Left cardiac atrium (tissue), 4 donors: ENCODE measurements at regions not wholly inside any gene's neighbourhood (a gene's known extent, or its start where the extent isn't known, plus 50 kb on each side); places are given as distances from the start of the nearest gene placed in this dataset.
"Not testable (repeated sequence)": the region's sequence is repeated elsewhere in the genome, so short reads cannot be mapped to it uniquely, and the experiment has no call there.

Source experiments
- ATAC-seq, 2 donors: fragments of 200-7000 bp; cut with Tn5 transposase; one replicate each; pipeline ENCODE4 v1.9.1; 2020; ENCODE audit warnings: mild to moderate bottlenecking in 2 of 2, moderate library complexity in 2 of 2
- DNase-seq: peaks from one replicate; pipeline ENCODE4 v3.0.0-alpha.2; 2020
- intact Hi-C, 2 donors: fragments of 100-400 bp; cut with DNase I; formaldehyde crosslinking; loops; one replicate each; pipeline versions ENCODE4 v1.14.1 to v1.15.1; 2022 to 2023
- donor health status: DM: no; HTN: yes; CAD: no.
- donor health status: DM: no; HTN: yes; CAD: no; lungs with severe emphysema.
- donor health status: DM: yes; HTN: yes; CAD: no.
- donor health status: Dilated cardiomyopathy.

GRCh38 chr2:110394769-110395168, 77.8 kb downstream of the LIMS4 start:
- ATAC-seq: peak in 1 of 2 donors; percentile 55
- intact Hi-C loops, DNase-seq: not testable (repeated sequence)

DNA sequence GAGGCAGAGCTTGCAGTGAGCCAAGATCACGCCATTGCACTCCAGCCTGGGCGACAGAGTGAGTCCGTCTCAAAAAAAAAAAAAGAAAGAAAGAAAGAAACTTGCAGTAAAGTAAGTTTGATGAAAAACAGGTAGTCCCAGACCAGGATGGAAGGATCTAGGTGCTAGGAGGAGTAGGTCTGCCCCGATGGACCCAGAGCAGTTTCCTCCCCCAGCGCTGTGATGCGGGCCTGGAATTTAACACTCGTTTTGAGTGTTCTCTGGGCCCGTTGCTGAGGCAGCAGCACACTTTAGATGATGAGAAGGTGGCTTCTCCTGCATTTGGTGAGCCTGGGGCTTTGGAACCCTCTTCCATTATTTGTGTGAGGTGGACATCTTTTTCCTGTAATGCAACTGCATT, 80.2 kb downstream of the LIMS4 start:
- not testable (repeated sequence) for ATAC-seq

GRCh38 chr2:110391035-110391418, 81.6 kb downstream of the LIMS4 start:
- DNase-seq, intact Hi-C loops, ATAC-seq: not testable (repeated sequence)

More for the DNA sequence above, 80.2 kb downstream of the LIMS4 start:
- DNase-seq, intact Hi-C loops: not testable (repeated sequence)

GRCh38 chr2:110390351-110391034, 82.1 kb downstream of the LIMS4 start:
- DNase-seq, intact Hi-C loops: not testable (repeated sequence)

DNA sequence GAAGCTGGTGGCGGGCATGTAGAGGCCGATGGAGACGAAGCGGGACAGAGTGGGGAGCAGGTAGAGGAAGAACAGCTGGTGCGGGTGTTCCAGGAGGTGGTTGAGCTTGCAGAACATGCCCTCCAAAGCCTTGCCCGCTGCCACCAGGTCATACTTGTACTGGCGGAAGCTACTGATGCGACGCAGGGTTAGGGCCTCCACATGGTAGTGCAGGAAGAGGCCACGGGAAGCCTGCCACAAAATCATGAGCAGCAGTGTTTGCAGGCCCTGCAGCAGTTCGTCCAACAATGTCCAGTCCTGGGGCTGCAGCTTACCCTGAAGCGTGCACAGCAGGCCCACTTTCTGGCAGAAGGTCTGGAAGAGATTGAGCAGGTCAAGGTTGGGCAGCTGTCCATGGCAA, 85.6 kb downstream of the LIMS4 start:
- intact Hi-C loops, DNase-seq, ATAC-seq: not testable (repeated sequence)

More at GRCh38 chr2:110390351-110391034, 82.1 kb downstream of the LIMS4 start:
- peak; percentile 32 to 35 for ATAC-seq

- DNase-seq: peak; percentile 6
- ATAC-seq, intact Hi-C loops: not testable (repeated sequence)
Measured at GRCh38 chr2:110386546-110386945, 86.1 kb downstream of the LIMS4 start.

- DNase-seq, intact Hi-C loops: not testable (repeated sequence)
- peak; percentile 71 to 77 for ATAC-seq
Measured at GRCh38 chr2:110384736-110385119, 87.9 kb downstream of the LIMS4 start.

DNA sequence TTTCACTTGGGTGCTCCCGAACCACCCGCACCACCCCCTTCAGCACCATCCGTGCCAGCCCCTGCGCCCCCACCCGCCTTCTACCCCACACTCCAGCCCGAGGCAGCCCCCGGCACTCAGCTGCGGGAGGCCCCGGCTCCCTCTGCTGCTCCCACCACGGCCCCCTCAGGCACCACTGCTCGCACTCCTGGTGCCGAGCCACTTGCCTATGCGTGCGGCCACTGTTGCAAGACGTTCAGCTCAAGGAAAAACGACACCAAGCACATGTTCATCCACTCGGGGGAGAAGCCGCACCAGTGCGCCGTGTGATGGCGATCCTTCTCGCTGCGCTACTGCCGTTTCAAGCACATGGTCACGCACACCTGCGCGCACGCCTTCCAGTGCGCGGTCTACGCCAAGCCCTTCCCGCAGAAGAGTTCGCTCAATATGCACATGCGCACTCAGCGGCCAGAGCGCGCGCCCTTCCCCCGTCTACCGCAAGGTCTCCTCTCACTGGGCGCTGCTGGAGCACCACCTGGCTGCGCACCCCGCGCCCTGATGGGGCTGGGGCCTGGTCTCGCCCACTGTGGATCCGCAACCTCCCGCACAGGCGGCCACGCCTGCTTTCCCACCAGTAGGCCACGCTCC, 88.4 kb downstream of the LIMS4 start:
- DNase-seq, intact Hi-C loops: not testable (repeated sequence)
- peak; percentile 82 to 89 for ATAC-seq

DNA sequence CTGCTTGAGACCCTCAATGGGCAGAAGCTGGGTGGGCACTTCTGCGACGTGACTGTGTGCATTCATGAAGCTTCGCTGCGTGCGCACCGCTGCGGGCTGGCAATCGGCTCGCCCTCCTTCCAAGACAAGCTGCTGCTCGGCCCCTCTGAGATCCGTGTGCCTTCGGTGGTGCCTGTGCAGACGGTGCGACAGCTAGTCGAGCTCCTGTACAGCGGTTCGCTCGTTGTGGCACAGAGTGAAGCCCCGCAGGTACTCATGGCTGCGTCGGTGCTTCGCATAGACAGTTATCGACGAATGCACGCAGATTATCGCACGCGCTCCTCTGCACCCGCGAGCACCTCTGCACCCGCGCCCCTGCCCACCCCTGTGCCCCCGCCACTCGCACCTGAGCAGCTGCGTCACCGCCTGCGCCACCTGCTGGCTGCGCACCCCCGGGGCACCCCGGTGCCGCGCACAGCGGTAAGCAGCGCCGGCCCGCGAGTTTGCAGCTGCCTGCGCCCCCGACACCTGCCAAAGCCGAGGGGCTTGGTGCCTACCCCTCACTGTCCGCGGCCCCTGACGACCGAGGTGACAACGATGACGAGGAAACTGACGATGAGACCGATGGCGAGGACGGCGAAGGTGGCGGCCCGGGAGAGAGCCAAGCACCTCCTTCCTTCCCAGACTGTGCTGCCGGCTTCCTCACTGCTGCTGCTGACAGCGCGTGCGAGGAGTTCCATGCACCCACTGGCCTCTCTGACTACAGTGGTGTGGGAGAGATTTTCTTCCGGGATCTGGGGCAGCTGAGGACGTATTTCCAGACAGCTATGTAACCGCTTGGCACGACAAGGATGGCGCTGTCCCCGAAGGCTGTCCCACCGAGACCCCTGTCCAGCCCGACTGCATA, 89.2 kb downstream of the LIMS4 start:
- intact Hi-C loops: not testable (repeated sequence)
- ATAC-seq: peak; percentile 80 to 88

GRCh38 chr2:110373519-110373918, 99.1 kb downstream of the LIMS4 start:
- intact Hi-C loops, ATAC-seq, DNase-seq: not testable (repeated sequence)

More for the DNA sequence above, 89.2 kb downstream of the LIMS4 start:
- not testable (repeated sequence) for DNase-seq

- ATAC-seq, intact Hi-C loops, DNase-seq: not testable (repeated sequence)
Measured at GRCh38 chr2:110371633-110372032, 101.0 kb downstream of the LIMS4 start.

DNA sequence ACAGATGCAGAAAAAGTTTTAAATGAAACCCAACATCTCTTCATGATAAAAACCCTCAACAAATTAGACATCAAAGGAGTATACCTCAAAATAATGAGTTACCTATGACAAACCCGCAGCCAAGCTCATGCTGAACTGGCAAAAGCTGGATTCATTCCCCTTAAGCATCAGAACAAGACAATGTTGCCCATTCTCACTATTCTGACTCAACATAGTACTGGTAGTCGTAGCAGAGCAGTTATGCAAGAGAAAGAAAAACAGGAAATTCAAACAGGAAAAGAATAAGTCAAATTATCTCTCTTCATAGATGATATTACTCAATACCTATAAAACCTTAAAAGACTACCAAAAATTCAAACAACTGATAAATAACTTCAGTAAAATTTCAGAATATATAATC, 115.0 kb downstream of the LIMS4 start:
- DNase-seq, intact Hi-C loops: not testable (repeated sequence)
- peak in 1 of 2 donors; percentile 44 for ATAC-seq

DNA sequence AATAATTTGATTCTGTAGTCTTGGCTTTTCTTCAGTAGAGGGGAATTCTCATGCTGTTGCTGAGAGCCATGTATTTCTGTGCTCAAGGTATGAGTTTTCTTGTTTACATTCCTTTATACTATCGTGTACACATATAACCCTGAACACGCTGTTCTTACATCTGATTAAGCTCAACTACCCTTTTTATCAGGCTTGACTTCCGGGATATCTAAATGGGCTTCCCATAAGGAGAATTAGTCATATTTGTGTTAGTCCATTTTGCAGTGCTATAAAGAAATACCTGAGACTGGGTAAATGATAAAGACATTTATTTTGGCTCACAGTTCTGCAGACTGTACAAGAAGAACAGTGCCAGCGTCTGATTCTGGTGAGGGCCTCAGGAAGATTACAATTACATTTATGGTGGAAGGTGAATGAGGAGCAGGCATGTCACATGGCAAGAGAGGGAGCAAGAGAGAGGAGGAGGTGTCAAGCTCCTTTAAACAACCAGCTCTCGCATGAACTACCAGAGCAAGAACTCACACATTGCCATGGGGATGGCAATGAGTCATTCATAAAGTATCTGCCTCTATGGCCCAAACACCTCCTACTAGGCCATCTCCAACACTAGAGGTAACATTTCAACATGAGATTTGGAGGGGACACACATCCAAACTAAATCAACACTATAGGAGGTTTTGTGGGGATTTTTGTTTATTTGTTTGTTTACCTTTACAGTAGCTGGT, 118.2 kb downstream of the LIMS4 start:
- DNase-seq, intact Hi-C loops: not testable (repeated sequence)
- ATAC-seq: peak in 1 of 2 donors; percentile 83

GRCh38 chr2:110350718-110351117, 121.9 kb downstream of the LIMS4 start:
- ATAC-seq, DNase-seq, intact Hi-C loops: not testable (repeated sequence)

- DNase-seq, ATAC-seq, intact Hi-C loops: not testable (repeated sequence)
Measured at GRCh38 chr2:110348902-110349301, 123.7 kb downstream of the LIMS4 start.

DNA sequence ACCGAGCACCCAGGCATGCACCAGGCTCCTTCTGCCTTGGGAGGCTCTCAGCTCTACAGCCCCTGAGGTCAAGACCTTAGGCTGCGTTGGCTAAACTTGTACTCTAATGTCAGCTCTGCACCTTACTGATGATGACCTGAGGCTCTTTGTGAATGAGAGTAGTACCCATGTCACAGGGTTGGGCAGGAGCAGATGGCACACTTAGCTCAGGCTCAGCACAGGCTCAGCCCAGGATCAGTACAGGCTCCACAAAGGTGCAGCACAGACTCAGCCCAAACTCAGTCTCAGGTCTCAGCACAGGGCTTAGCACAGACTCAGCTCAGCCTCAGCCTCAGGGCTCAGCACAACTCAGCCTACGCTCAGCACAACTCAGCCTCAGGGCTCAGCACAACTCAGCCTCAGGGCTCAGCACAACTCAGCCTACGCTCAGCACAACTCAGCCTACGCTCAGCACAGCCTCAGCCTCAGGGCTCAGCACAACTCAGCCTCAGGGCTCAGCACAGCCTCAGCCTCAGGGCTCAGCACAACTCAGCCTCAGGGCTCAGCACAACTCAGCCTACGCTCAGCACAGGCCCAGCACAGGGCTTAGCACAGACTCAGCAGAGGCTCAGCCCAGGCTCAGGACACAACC, 128.1 kb downstream of the LIMS4 start:
- ATAC-seq, intact Hi-C loops, DNase-seq: not testable (repeated sequence)

- intact Hi-C loops, DNase-seq: not testable (repeated sequence)
- ATAC-seq: peak in 1 of 2 donors; percentile 21
Measured at GRCh38 chr2:110342077-110342476, 129.7 kb upstream of the MTLN start.

- intact Hi-C loops: not testable (repeated sequence)
- peak in 1 of 2 donors; percentile 25 for ATAC-seq
Measured at GRCh38 chr2:110339126-110339525, 126.8 kb upstream of the MTLN start.

More at GRCh38 chr2:110339126-110339525, 126.8 kb upstream of the MTLN start:
- not testable (repeated sequence) for DNase-seq
